ENCODE measurements at regions not wholly inside any gene's neighbourhood (a gene's known extent, or its start where the extent isn't known, plus 50 kb on each side); places are given as distances from the start of the nearest gene placed in this dataset.

DNA sequence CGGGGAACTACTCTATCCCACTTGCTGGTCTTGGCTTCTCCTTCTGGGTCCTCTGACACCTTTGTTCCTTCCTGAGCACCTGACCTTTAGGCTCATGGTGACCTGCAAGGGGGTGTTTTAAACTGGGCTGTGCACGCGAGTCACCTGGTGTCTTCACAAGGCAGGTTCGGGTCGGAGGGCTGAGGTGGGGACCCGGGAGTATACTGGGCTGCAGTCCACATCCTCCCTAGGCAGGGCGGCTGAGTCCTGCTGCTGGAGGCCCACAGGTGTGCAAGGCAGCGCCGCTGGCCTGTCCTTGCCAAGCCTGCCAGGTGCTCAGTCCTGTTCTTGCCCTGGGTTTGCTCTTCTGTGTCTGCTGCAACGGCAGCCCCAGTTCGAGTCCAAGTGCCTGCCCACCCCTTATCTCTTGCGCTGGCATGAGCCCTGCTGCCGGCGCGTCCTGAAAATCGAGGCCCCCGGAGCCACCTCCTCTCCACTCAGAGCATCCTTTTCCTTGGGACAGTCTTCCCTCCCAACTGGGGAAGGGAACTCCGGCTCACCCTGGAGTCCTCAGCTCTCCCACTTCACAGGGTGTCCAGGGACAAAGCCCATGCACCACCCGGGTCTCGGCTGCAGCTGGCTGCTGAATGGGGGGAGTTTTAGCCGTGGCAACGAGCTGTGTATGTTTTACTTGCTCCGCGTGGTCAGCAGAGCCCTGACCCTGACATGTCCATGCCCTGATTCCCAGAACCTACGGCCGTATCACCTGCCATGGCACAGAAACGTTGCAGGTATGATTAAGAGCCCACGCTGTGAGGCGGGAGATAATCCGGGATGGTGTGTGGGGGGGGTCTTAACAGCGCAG lies 193.5 kb downstream of the TEX29 start:
- Histone ChIP-seq H3K27me3 (ENCODE audit: insufficient read depth, low read length) (no peaks in the 10 kb centered on the region), H3K4me3 (ENCODE audit: insufficient read depth, low read depth, low read length) (no peak overlapping the region), H3K4me1 (ENCODE audit: insufficient read depth, low read length) (no peaks in the 10 kb centered on the region), H4K20me1 (ENCODE audit: insufficient read depth, low read length) (no peaks in the 10 kb centered on the region), H3K79me2 (ENCODE audit: insufficient read depth, low read length) (no peaks in the 10 kb centered on the region), H3K27ac (ENCODE audit: low read depth, low read length) (no peak overlapping the region), H2AFZ (ENCODE audit: low read depth, low read length) (no peak overlapping the region), H3K36me3 (ENCODE audit: insufficient read depth, low read length) (no peaks in the 10 kb centered on the region), H3K4me2 (ENCODE audit: low read length) (no peak overlapping the region), H3K9me3 (ENCODE audit: insufficient read depth, low read depth, low read length) (no peaks in the 10 kb centered on the region), H3K9ac (ENCODE audit: low read length) (no peak overlapping the region)
- DNase-seq (ENCODE audit: low read depth) (no peak), FAIRE-seq (no peak)
- no peaks in the 10 kb centered on the region for H3K36me3 Mint-ChIP-seq (ENCODE audit: low read depth, unreplicated experiment)
- H3K4me3 Mint-ChIP-seq (ENCODE audit: unreplicated experiment) = no peak overlapping the region
- no peak overlapping the region for H3K27ac Mint-ChIP-seq (ENCODE audit: unreplicated experiment)
- peaks cover 2% of the 10 kb centered on the region for H3K9me3 Mint-ChIP-seq (ENCODE audit: unreplicated experiment)
- peaks cover 43% of the 10 kb centered on the region for H3K27me3 Mint-ChIP-seq (ENCODE audit: low read depth, unreplicated experiment)
- TF ChIP-seq EZH2 (IDR thresholded peaks at IDR 0.05; ENCODE audit: insufficient read depth, low read length) = no peak
- TF ChIP-seq, protein P1, sequence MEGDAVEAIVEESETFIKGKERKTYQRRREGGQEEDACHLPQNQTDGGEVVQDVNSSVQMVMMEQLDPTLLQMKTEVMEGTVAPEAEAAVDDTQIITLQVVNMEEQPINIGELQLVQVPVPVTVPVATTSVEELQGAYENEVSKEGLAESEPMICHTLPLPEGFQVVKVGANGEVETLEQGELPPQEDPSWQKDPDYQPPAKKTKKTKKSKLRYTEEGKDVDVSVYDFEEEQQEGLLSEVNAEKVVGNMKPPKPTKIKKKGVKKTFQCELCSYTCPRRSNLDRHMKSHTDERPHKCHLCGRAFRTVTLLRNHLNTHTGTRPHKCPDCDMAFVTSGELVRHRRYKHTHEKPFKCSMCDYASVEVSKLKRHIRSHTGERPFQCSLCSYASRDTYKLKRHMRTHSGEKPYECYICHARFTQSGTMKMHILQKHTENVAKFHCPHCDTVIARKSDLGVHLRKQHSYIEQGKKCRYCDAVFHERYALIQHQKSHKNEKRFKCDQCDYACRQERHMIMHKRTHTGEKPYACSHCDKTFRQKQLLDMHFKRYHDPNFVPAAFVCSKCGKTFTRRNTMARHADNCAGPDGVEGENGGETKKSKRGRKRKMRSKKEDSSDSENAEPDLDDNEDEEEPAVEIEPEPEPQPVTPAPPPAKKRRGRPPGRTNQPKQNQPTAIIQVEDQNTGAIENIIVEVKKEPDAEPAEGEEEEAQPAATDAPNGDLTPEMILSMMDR (IDR thresholded peaks at IDR 0.05; ENCODE audit: insufficient read depth, low read depth, low read length) = no peak
- H3K4me1 Mint-ChIP-seq (ENCODE audit: low read depth, unreplicated experiment) = peaks cover 5% of the 10 kb centered on the region

DNA sequence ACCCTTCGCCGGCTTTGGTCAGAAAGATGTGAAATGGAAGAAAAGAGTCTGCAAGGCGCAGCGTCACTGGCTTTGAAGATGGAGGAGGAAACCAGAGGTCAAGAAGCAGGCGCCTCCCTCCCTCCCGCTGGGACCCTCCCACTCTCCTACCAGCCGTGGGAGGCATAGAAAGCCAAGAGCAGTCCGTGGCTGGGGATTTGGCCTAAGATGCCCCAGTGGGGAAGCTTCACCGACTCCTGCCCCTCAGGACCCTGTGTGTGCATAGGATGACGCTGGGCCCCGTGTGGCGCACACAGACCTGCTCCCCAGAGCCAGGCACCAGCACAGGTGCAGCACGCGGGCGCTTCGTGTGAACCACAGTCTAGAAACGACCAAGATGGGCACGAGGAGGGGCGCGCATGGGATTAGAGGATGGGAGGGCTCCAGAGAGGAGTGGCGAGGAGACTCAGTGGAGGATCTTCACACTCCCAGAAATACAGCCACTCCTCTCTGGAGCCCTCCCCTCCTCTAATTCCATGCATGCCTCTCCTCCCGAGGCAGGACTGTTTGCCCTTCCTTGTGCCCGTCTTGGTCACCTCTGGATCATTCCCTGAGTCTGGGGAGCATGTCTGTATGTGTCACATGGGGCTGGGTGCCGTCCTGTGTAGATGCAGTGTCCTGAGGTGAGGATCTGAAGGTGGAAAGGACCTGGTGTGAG lies 194.3 kb downstream of the TEX29 start:
- no peak overlapping the region for H2AFZ ChIP-seq (ENCODE audit: low read depth, low read length)
- H4K20me1 ChIP-seq (ENCODE audit: insufficient read depth, low read length) = no peaks in the 10 kb centered on the region
- no peaks in the 10 kb centered on the region for H3K27me3 ChIP-seq (ENCODE audit: insufficient read depth, low read length)
- FAIRE-seq (no peak), DNase-seq (ENCODE audit: low read depth) (no peak)
- H3K27ac Mint-ChIP-seq (ENCODE audit: unreplicated experiment) = no peak overlapping the region
- H3K4me3 Mint-ChIP-seq (ENCODE audit: unreplicated experiment) = no peak overlapping the region
- H3K9me3 ChIP-seq (ENCODE audit: insufficient read depth, low read depth, low read length) = no peaks in the 10 kb centered on the region
- H3K4me1 ChIP-seq (ENCODE audit: insufficient read depth, low read length) = no peaks in the 10 kb centered on the region
- H3K9me3 Mint-ChIP-seq (ENCODE audit: unreplicated experiment) = peaks cover 2% of the 10 kb centered on the region
- no peak overlapping the region for H3K27ac ChIP-seq (ENCODE audit: low read depth, low read length)
- H3K4me1 Mint-ChIP-seq (ENCODE audit: low read depth, unreplicated experiment) = peaks cover 5% of the 10 kb centered on the region
- H3K36me3 ChIP-seq (ENCODE audit: insufficient read depth, low read length) = no peaks in the 10 kb centered on the region
- no peaks in the 10 kb centered on the region for H3K79me2 ChIP-seq (ENCODE audit: insufficient read depth, low read length)
- no peaks in the 10 kb centered on the region for H3K36me3 Mint-ChIP-seq (ENCODE audit: low read depth, unreplicated experiment)
- peaks cover 47% of the 10 kb centered on the region for H3K27me3 Mint-ChIP-seq (ENCODE audit: low read depth, unreplicated experiment)
- no peak overlapping the region for H3K4me3 ChIP-seq (ENCODE audit: insufficient read depth, low read depth, low read length)
- H3K9ac ChIP-seq (ENCODE audit: low read length) = no peak overlapping the region
- H3K4me2 ChIP-seq (ENCODE audit: low read length) = no peak overlapping the region
- TF ChIP-seq, protein P1 (IDR thresholded peaks at IDR 0.05; ENCODE audit: insufficient read depth, low read depth, low read length) = no peak
- no peak for TF ChIP-seq EZH2 (IDR thresholded peaks at IDR 0.05; ENCODE audit: insufficient read depth, low read length)

DNA sequence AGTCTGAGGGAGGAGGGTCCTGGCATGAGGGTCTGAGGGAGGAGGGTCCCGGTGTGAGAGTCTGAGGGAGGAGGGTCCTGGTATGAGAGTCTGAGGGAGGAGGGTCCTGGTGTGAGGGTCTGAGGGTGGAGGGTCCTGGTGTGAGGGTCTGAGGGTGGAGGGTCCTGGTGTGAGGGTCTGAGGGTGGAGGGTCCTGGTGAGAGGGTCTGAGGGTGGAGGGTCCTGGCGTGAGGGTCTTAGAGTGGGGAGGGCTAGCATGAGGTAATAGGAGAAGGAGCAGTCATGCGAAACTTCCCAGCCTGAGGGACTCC lies 194.8 kb downstream of the TEX29 start:
- no peaks in the 10 kb centered on the region for H3K9me3 Mint-ChIP-seq (ENCODE audit: unreplicated experiment)
- no peak overlapping the region for H3K4me3 Mint-ChIP-seq (ENCODE audit: unreplicated experiment)
- Histone ChIP-seq H3K9me3 (ENCODE audit: insufficient read depth, low read depth, low read length) (no peaks in the 10 kb centered on the region), H4K20me1 (ENCODE audit: insufficient read depth, low read length) (no peaks in the 10 kb centered on the region), H3K79me2 (ENCODE audit: insufficient read depth, low read length) (no peaks in the 10 kb centered on the region), H3K27ac (ENCODE audit: low read depth, low read length) (no peak overlapping the region), H3K4me2 (ENCODE audit: low read length) (no peak overlapping the region), H3K36me3 (ENCODE audit: insufficient read depth, low read length) (no peaks in the 10 kb centered on the region), H3K27me3 (ENCODE audit: insufficient read depth, low read length) (no peaks in the 10 kb centered on the region), H3K4me3 (ENCODE audit: insufficient read depth, low read depth, low read length) (no peak overlapping the region), H3K4me1 (ENCODE audit: insufficient read depth, low read length) (no peaks in the 10 kb centered on the region), H3K9ac (ENCODE audit: low read length) (no peak overlapping the region), H2AFZ (ENCODE audit: low read depth, low read length) (no peak overlapping the region)
- H3K36me3 Mint-ChIP-seq (ENCODE audit: low read depth, unreplicated experiment) = no peaks in the 10 kb centered on the region
- no peak overlapping the region for H3K27ac Mint-ChIP-seq (ENCODE audit: unreplicated experiment)
- peaks cover 5% of the 10 kb centered on the region for H3K4me1 Mint-ChIP-seq (ENCODE audit: low read depth, unreplicated experiment)
- DNase-seq (ENCODE audit: low read depth) = no peak
- peaks cover 47% of the 10 kb centered on the region for H3K27me3 Mint-ChIP-seq (ENCODE audit: low read depth, unreplicated experiment)
- no peak for TF ChIP-seq EZH2 (IDR thresholded peaks at IDR 0.05; ENCODE audit: insufficient read depth, low read length)
- TF ChIP-seq, protein P1 (IDR thresholded peaks at IDR 0.05; ENCODE audit: insufficient read depth, low read depth, low read length) = no peak
- FAIRE-seq = no peak
